CD14-positive monocyte (primary cell): ENCODE measurements at regions not wholly inside any gene's neighbourhood (a gene's known extent, or its start where the extent isn't known, plus 50 kb on each side); places are given as distances from the start of the nearest gene placed in this dataset.

Source experiments
- DNase-seq, 3 donors: peaks; one replicate each; pipeline ENCODE4 v3.0.0-alpha.2; 2011 to 2022
- H2AFZ ChIP-seq: 2 replicates; pipeline ENCODE4 v1.6.0; 2012; ENCODE audit warnings: mild to moderate bottlenecking, low read depth, low read length, inconsistent platforms; ENCODE audit not compliant: insufficient read depth, poor library complexity, severe bottlenecking
- H3K27ac ChIP-seq, 2 donors: 1 replicate in 1 of 2; 2 replicates in 1 of 2; pipeline ENCODE4 v1.5.1; 2012 to 2013; ENCODE audit warnings: low read length in 2 of 2, control low read depth in 1 of 2, inconsistent platforms in 1 of 2, low read depth in 1 of 2, mild to moderate bottlenecking in 1 of 2
- H3K27me3 ChIP-seq, 2 donors: one replicate each; pipeline versions ENCODE4 v1.6.0 to v1.6.1; 2011 to 2013; ENCODE audit warnings: low read length in 2 of 2; ENCODE audit not compliant: control insufficient read depth in 2 of 2, insufficient read depth in 2 of 2
- H3K36me3 ChIP-seq, 2 donors: replicated peaks in 1 of 2; 1 replicate in 1 of 2; 2 replicates in 1 of 2; pipeline versions ENCODE4 v1.5.1 to v1.6.1; 2012 to 2013; ENCODE audit warnings: low read length in 2 of 2, control low read depth in 1 of 2, inconsistent platforms in 1 of 2, mild to moderate bottlenecking in 1 of 2; ENCODE audit not compliant: insufficient read depth in 2 of 2, control insufficient read depth in 1 of 2
- H3K4me1 ChIP-seq, 2 donors: 1 replicate in 1 of 2; 2 replicates in 1 of 2; pipeline versions ENCODE4 v1.5.1 to v1.6.1; 2012 to 2013; ENCODE audit warnings: low read length in 2 of 2, control low read depth in 1 of 2, inconsistent platforms in 1 of 2, mild to moderate bottlenecking in 1 of 2, moderate library complexity in 1 of 2; ENCODE audit not compliant: insufficient read depth in 2 of 2, control insufficient read depth in 1 of 2
- H3K4me2 ChIP-seq: replicated peaks from 2 replicates; pipeline ENCODE3; 2012; ENCODE audit warnings: low read length, moderate library complexity, mild to moderate bottlenecking; ENCODE audit not compliant: poor library complexity, severe bottlenecking; ENCODE audit errors: extremely low read depth
- H3K4me3 ChIP-seq, 3 experiments: fragments of 200-600 bp in 1 of 3; sonication (generic) in 1 of 3; replicated peaks in 1 of 3; 1 replicate in 2 of 3; 2 replicates in 1 of 3; pipeline ENCODE4 v1.5.1; 2011 to 2013; ENCODE audit warnings: low read length in 3 of 3, mild to moderate bottlenecking in 3 of 3, control low read depth in 2 of 3, low read depth in 2 of 3, inconsistent platforms in 1 of 3, moderate library complexity in 1 of 3
- H3K79me2 ChIP-seq: 2 replicates; pipeline ENCODE4 v1.6.0; 2012; ENCODE audit warnings: mild to moderate bottlenecking, control low read depth, inconsistent platforms, low read length, moderate library complexity; ENCODE audit not compliant: insufficient read depth
- H3K9ac ChIP-seq: 2 replicates; pipeline ENCODE4 v1.6.0; 2017; ENCODE audit warnings: low read length, mild to moderate bottlenecking; ENCODE audit not compliant: insufficient read depth, poor library complexity, severe bottlenecking
- H3K9me3 ChIP-seq, 2 donors: replicated peaks in 1 of 2; 1 replicate in 1 of 2; 2 replicates in 1 of 2; pipeline versions ENCODE4 v1.5.1 to v1.6.1; 2012 to 2013; ENCODE audit warnings: low read length in 2 of 2, control low read depth in 1 of 2; ENCODE audit not compliant: control insufficient read depth in 1 of 2, insufficient read depth in 1 of 2
- H4K20me1 ChIP-seq: 2 replicates; pipeline ENCODE4 v1.6.0; 2012; ENCODE audit warnings: mild to moderate bottlenecking, low read length, control low read depth, moderate library complexity; ENCODE audit not compliant: insufficient read depth
- H3K27ac Mint-ChIP-seq, 7 donors: one replicate each; pipeline ENCODE4 v1.8.0; 2020; ENCODE audit warnings: mild to moderate bottlenecking in 7 of 7, mixed read lengths in 7 of 7, moderate library complexity in 6 of 7, inconsistent platforms in 2 of 7
- H3K27me3 Mint-ChIP-seq, 3 donors: one replicate each; pipeline ENCODE4 v1.8.0; 2021 to 2022; ENCODE audit warnings: low read depth in 3 of 3, mild to moderate bottlenecking in 3 of 3, mixed read lengths in 3 of 3, moderate library complexity in 3 of 3, inconsistent platforms in 1 of 3
- H3K36me3 Mint-ChIP-seq, 2 donors: one replicate each; pipeline ENCODE4 v1.8.0; 2020; ENCODE audit warnings: mixed read lengths in 2 of 2, inconsistent platforms in 1 of 2, mild to moderate bottlenecking in 1 of 2
- H3K4me1 Mint-ChIP-seq: one replicate; pipeline ENCODE4 v1.8.0; 2020; ENCODE audit warnings: mild to moderate bottlenecking, mixed read lengths
- H3K4me3 Mint-ChIP-seq, 2 donors: one replicate each; pipeline ENCODE4 v1.8.0; 2020; ENCODE audit warnings: mild to moderate bottlenecking in 2 of 2, mixed read lengths in 2 of 2, moderate library complexity in 1 of 2
- H3K9me3 Mint-ChIP-seq, 7 donors: one replicate each; pipeline ENCODE4 v1.8.0; 2020 to 2022; ENCODE audit warnings: mixed read lengths in 7 of 7, mild to moderate bottlenecking in 6 of 7, moderate library complexity in 6 of 7, inconsistent platforms in 2 of 7
- CTCF ChIP-seq: fragments of 200-600 bp; IDR thresholded peaks from one replicate; pipeline ENCODE4 v1.8.0; 2022; ENCODE audit warnings: antibody characterized with exemption, mild to moderate bottlenecking
- WGBS: methylation state at CpG from one replicate; pipeline ENCODE4 v1.1.5; 2013; ENCODE audit warnings: missing lambda C conversion rate; ENCODE audit not compliant: insufficient coverage; 5-methylcytosine and 5-hydroxymethylcytosine counted together
- intact Hi-C, 2 donors: fragments of 100-400 bp; cut with micrococcal nuclease; formaldehyde crosslinking; loops; one replicate each; pipeline versions ENCODE4 v1.15.0 to v1.15.1; 2023

DNA sequence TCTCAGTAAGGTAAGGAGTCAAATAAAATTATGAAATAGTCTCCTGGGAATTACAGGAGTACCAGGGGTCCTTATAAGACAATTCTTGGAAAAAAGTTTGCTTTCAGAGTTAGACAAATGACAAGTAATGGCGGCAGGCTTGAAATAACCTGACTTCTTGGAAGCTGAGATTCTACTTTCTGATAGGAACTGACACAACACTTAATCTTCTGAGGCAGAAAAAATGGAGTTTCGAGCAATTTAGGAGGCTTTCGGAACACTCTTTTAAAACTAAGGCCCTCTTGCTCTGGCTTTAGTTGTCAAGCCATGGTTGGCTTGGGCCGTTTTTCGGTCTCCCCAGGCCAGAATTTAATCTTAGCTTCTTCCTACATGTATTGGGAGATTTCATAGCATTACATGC lies 260.0 kb downstream of the GATA3 start:
- intact Hi-C loops: no loop called here
- peaks cover 0 to 7% (median 1%) of the 10 kb centered on the region in 7 donors for H3K9me3 Mint-ChIP-seq
- peaks cover 0 to 5% (median 2%) of the 10 kb centered on the region in 3 donors for H3K27me3 Mint-ChIP-seq
- Histone ChIP-seq H3K36me3 (no peaks in the 10 kb centered on the region), H2AFZ (no peak overlapping the region), H3K79me2 (no peaks in the 10 kb centered on the region), H3K4me1 (no peaks in the 10 kb centered on the region), H3K9me3 (no peaks in the 10 kb centered on the region), H3K9ac (no peak overlapping the region), H3K4me2 (no peak overlapping the region), H3K27me3 (no peaks in the 10 kb centered on the region), H3K27ac (no peak overlapping the region), H3K4me3 (no peak overlapping the region), H4K20me1 (no peaks in the 10 kb centered on the region)
- H3K36me3 Mint-ChIP-seq: no peaks in the 10 kb centered on the region
- DNase-seq: no peak
- no peak for TF ChIP-seq CTCF
- no peak overlapping the region for H3K4me3 Mint-ChIP-seq
- H3K4me1 Mint-ChIP-seq: no peaks in the 10 kb centered on the region
- H3K27ac Mint-ChIP-seq: no peak overlapping the region
- 90% methylated on average over 3 of the region's 5 CpGs for WGBS

GRCh38 chr10:8315619-8316021 lies 261.1 kb downstream of the GATA3 start:
- H3K4me3 Mint-ChIP-seq: no peak overlapping the region
- Histone ChIP-seq H3K4me1 (no peaks in the 10 kb centered on the region), H3K36me3 (no peaks in the 10 kb centered on the region), H3K79me2 (no peaks in the 10 kb centered on the region), H3K27ac (no peak overlapping the region), H3K9me3 (no peaks in the 10 kb centered on the region), H3K4me2 (no peak overlapping the region), H4K20me1 (no peaks in the 10 kb centered on the region), H3K4me3 (no peak overlapping the region), H3K27me3 (no peaks in the 10 kb centered on the region), H2AFZ (no peak overlapping the region), H3K9ac (no peak overlapping the region)
- 100% methylated on average over 1 of the region's 1 CpG for WGBS
- intact Hi-C loops: no loop called here
- no peak overlapping the region for H3K27ac Mint-ChIP-seq
- H3K36me3 Mint-ChIP-seq: no peaks in the 10 kb centered on the region
- TF ChIP-seq CTCF: no peak
- no peak for DNase-seq
- H3K4me1 Mint-ChIP-seq: no peaks in the 10 kb centered on the region
- H3K27me3 Mint-ChIP-seq: peaks cover 0 to 5% (median 0%) of the 10 kb centered on the region in 3 donors
- peaks cover 0 to 7% (median 1%) of the 10 kb centered on the region in 7 donors for H3K9me3 Mint-ChIP-seq
